Heart left ventricle (tissue), 13 donors: ENCODE measurements at regions not wholly inside any gene's neighbourhood (a gene's known extent, or its start where the extent isn't known, plus 50 kb on each side); places are given as distances from the start of the nearest gene placed in this dataset.

Experiments
- POLR2A ChIP-seq, 2 donors: fragments of 450-650 bp; IDR thresholded peaks; one replicate each; pipeline ENCODE4 v1.6.1; 2017; ENCODE audit warnings: antibody characterized with exemption in 2 of 2, mild to moderate bottlenecking in 2 of 2, moderate library complexity in 2 of 2
- TF ChIP-seq, protein P1 (sequence below), 12 donors: fragments of 200-600 bp; sonication (generic) in 4 of 12; IDR thresholded peaks; one replicate each; pipeline versions ENCODE4 v1.5.0 to v1.8.0; 2018 to 2022; ENCODE audit warnings: antibody characterized with exemption in 12 of 12, mild to moderate bottlenecking in 5 of 12
- donor health status: ischemic (EF 13 %, LVEDD 7.1; RV severe dilation, severe dysfunction).
- donor health status: DM: no; HTN: yes; CAD: no.
- donor health status: DM: no; HTN: no; CAD: no.
- donor health status: ischemic (EF 25% LVEDD 6.9; RV normal size, moderate dysfunction).
- donor health status: ischemic (EF 25% LVEDD 5.7; RV mildly dilated, moderate dysfunction).
- donor health status: ischemic (EF 35%, LVEDD 5.7; RV mildly dilated, moderate dysfunction).
- donor health status: nonischemic (EF 11% LVEDD 7.7; RV severe dilation, severe dysfunction).
- donor health status: DM: yes; HTN: yes; CAD: no.
- donor health status: PGD.
- donor health status: ischemic (EF 29% LVEDD 5.4; RV normal size, mild dysfunction).
- donor health status: nonischemic (EF 23%, LVEDD 6.1; RV moderate dilation, normal function).

GRCh38 chr17:27082775-27083154, 211.1 kb upstream of the WSB1 start:
- TF ChIP-seq, protein P1, sequence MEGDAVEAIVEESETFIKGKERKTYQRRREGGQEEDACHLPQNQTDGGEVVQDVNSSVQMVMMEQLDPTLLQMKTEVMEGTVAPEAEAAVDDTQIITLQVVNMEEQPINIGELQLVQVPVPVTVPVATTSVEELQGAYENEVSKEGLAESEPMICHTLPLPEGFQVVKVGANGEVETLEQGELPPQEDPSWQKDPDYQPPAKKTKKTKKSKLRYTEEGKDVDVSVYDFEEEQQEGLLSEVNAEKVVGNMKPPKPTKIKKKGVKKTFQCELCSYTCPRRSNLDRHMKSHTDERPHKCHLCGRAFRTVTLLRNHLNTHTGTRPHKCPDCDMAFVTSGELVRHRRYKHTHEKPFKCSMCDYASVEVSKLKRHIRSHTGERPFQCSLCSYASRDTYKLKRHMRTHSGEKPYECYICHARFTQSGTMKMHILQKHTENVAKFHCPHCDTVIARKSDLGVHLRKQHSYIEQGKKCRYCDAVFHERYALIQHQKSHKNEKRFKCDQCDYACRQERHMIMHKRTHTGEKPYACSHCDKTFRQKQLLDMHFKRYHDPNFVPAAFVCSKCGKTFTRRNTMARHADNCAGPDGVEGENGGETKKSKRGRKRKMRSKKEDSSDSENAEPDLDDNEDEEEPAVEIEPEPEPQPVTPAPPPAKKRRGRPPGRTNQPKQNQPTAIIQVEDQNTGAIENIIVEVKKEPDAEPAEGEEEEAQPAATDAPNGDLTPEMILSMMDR (IDR thresholded peaks at IDR 0.05): no peak
- TF ChIP-seq POLR2A (IDR thresholded peaks at IDR 0.05): no peak
